Trophoblast cell (in vitro differentiated cells and primary cell): ENCODE measurements at regions not wholly inside any gene's neighbourhood (a gene's known extent, or its start where the extent isn't known, plus 50 kb on each side); places are given as distances from the start of the nearest gene placed in this dataset.
A peak's percentile ranks its signal among the peaks of the same experiment; 100 is the strongest.

Experiments
- DNase-seq, 2 donors: peaks; one replicate each; pipeline ENCODE4 v3.0.0-alpha.2; 2016
- H2AFZ ChIP-seq: 2 replicates; pipeline ENCODE4 v1.6.1; 2013; ENCODE audit warnings: low read length, moderate library complexity, mild to moderate bottlenecking; ENCODE audit not compliant: insufficient read depth, poor library complexity
- H2AK5ac ChIP-seq: 2 replicates; pipeline ENCODE4 v1.6.1; 2013; ENCODE audit warnings: mild to moderate bottlenecking, low read length
- H2BK120ac ChIP-seq: 2 replicates; pipeline ENCODE4 v1.6.1; 2013; ENCODE audit warnings: low read length, mild to moderate bottlenecking, moderate library complexity; ENCODE audit not compliant: insufficient read depth, poor library complexity
- H2BK12ac ChIP-seq: 2 replicates; pipeline ENCODE4 v1.6.1; 2013; ENCODE audit warnings: mild to moderate bottlenecking, low read length, moderate library complexity
- H2BK5ac ChIP-seq: 2 replicates; pipeline ENCODE4 v1.6.1; 2013; ENCODE audit warnings: low read length, low read depth, moderate library complexity, mild to moderate bottlenecking; ENCODE audit not compliant: poor library complexity
- H3K14ac ChIP-seq: 2 replicates; pipeline ENCODE4 v1.6.1; 2013; ENCODE audit warnings: mild to moderate bottlenecking, low read length
- H3K18ac ChIP-seq: 2 replicates; pipeline ENCODE4 v1.6.1; 2013; ENCODE audit warnings: mild to moderate bottlenecking, low read length
- H3K23ac ChIP-seq: 2 replicates; pipeline ENCODE4 v1.6.1; 2013; ENCODE audit warnings: low read length
- H3K27ac ChIP-seq: 2 replicates; pipeline ENCODE4 v1.5.1; 2013; ENCODE audit warnings: low read depth, mild to moderate bottlenecking, inconsistent platforms, low read length, moderate library complexity
- H3K27me3 ChIP-seq: 2 replicates; pipeline ENCODE4 v1.6.1; 2013; ENCODE audit warnings: inconsistent platforms, mild to moderate bottlenecking, low read length, moderate library complexity; ENCODE audit not compliant: insufficient read depth
- H3K36me3 ChIP-seq, 2 experiments: 1 replicate in 1 of 2; 2 replicates in 1 of 2; pipeline ENCODE4 v1.6.1; 2013; ENCODE audit warnings: low read length in 2 of 2, mild to moderate bottlenecking in 2 of 2, moderate library complexity in 1 of 2; ENCODE audit not compliant: insufficient read depth in 2 of 2, control insufficient read depth in 1 of 2
- H3K4ac ChIP-seq: 2 replicates; pipeline ENCODE4 v1.6.1; 2013; ENCODE audit warnings: low read depth, mild to moderate bottlenecking, low read length, moderate library complexity
- H3K4me1 ChIP-seq, 2 experiments: 1 replicate in 1 of 2; 2 replicates in 1 of 2; pipeline ENCODE4 v1.6.1; 2013; ENCODE audit warnings: low read length in 2 of 2, mild to moderate bottlenecking in 2 of 2, moderate library complexity in 1 of 2; ENCODE audit not compliant: insufficient read depth in 2 of 2, control insufficient read depth in 1 of 2
- H3K4me2 ChIP-seq: 2 replicates; pipeline ENCODE4 v1.6.1; 2013; ENCODE audit warnings: inconsistent platforms, mild to moderate bottlenecking, low read length, moderate library complexity
- H3K4me3 ChIP-seq: 2 replicates; pipeline ENCODE4 v1.5.1; 2013; ENCODE audit warnings: mild to moderate bottlenecking, low read depth, low read length, inconsistent platforms
- H3K79me1 ChIP-seq: one replicate; pipeline ENCODE4 v1.6.1; 2013; ENCODE audit warnings: low read length
- H3K79me2 ChIP-seq: 2 replicates; pipeline ENCODE4 v1.6.1; 2013; ENCODE audit warnings: low read length, mild to moderate bottlenecking; ENCODE audit not compliant: control insufficient read depth, insufficient read depth, poor library complexity
- H3K9ac ChIP-seq: 2 replicates; pipeline ENCODE4 v1.6.1; 2013; ENCODE audit warnings: mild to moderate bottlenecking, low read length
- H3K9me3 ChIP-seq: 2 replicates; pipeline ENCODE4 v1.6.1; 2013; ENCODE audit warnings: low read depth, mild to moderate bottlenecking, control low read depth, inconsistent platforms, low read length; ENCODE audit not compliant: insufficient read depth
- H4K12ac ChIP-seq: 2 replicates; pipeline ENCODE4 v1.6.1; 2013; ENCODE audit warnings: low read depth, mild to moderate bottlenecking, low read length, moderate library complexity
- H4K8ac ChIP-seq: 2 replicates; pipeline ENCODE4 v1.6.1; 2013; ENCODE audit warnings: low read depth, mild to moderate bottlenecking, low read length, moderate library complexity
- H4K91ac ChIP-seq: one replicate; pipeline ENCODE4 v1.6.1; 2013; ENCODE audit warnings: low read depth, mild to moderate bottlenecking, low read length, moderate library complexity
- WGBS: extraction: QIAGEN DNeasy Blood & Tissue Kit; methylation state at CpG from one replicate; pipeline ENCODE4 v1.1.7; 2013; ENCODE audit warnings: missing lambda C conversion rate; ENCODE audit not compliant: insufficient read length, insufficient coverage; ENCODE audit errors: extremely low coverage; 5-methylcytosine and 5-hydroxymethylcytosine counted together

DNA sequence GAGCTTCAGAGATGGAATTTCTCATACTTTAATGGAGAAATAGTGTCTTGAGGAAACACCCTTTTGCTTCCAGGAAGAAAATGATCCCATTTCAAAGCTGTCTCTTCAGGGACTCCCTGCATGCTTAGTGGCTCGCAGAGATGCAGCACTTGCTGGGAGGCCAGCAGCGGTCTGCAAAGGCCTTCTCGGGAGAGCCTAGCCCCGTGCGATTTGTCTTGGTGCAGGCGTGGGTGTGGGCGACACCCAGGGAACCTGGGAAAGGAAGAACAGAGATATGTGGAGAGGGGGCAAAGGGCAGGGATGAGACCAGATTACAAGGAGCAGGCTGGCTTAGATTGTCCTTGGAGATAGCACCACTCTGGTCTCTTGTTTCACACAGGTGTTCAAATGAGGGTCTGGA is 352.3 kb upstream of the PODXL start:
- WGBS, result no CpG with 5 or more reads among the region's 7 CpGs
- Histone ChIP-seq H4K91ac (no peak overlapping the region), H3K18ac (no peak overlapping the region)

GRCh38 chr7:131905471-131905973 is 349.1 kb upstream of the PODXL start:
- Histone ChIP-seq H3K9me3 (peaks cover 4% of the 10 kb centered on the region), H2AK5ac (no peak overlapping the region), H3K18ac (no peak overlapping the region), H3K9ac (no peak overlapping the region), H3K4me2 (no peak overlapping the region), H4K91ac (no peak overlapping the region), H3K23ac (no peak overlapping the region), H3K4me3 (no peak overlapping the region), H4K8ac (no peak overlapping the region), H4K12ac (no peak overlapping the region), H3K79me2 (no peaks in the 10 kb centered on the region), H2AFZ (no peak overlapping the region), H2BK5ac (no peak overlapping the region), H3K27me3 (no peaks in the 10 kb centered on the region), H3K27ac (no peak overlapping the region), H3K4me1 (no peaks in the 10 kb centered on the region), H2BK12ac (no peak overlapping the region), H2BK120ac (no peak overlapping the region), H3K4ac (no peak overlapping the region), H3K36me3 (no peaks in the 10 kb centered on the region), H3K14ac (no peak overlapping the region), H3K79me1 (no peaks in the 10 kb centered on the region)
- no peak for DNase-seq
- WGBS, result no CpG with 5 or more reads among the region's 3 CpGs

More for the DNA sequence above, 352.3 kb upstream of the PODXL start:
- H3K27me3 ChIP-seq, result no peaks in the 10 kb centered on the region
- H2AFZ ChIP-seq, result no peak overlapping the region
- no peak overlapping the region for H2BK5ac ChIP-seq
- H3K4me2 ChIP-seq, result peak overlapping the region; percentile 10
- no peak overlapping the region for H3K27ac ChIP-seq
- no peaks in the 10 kb centered on the region for H3K79me2 ChIP-seq
- no peak overlapping the region for H3K14ac ChIP-seq
- H2BK120ac ChIP-seq, result no peak overlapping the region
- no peak overlapping the region for H2AK5ac ChIP-seq
- H3K4ac ChIP-seq, result no peak overlapping the region
- H3K4me1 ChIP-seq, result no peaks in the 10 kb centered on the region
- no peak overlapping the region for H4K12ac ChIP-seq
- H3K23ac ChIP-seq, result no peak overlapping the region
- H4K8ac ChIP-seq, result no peak overlapping the region
- H3K4me3 ChIP-seq, result no peak overlapping the region
- H3K79me1 ChIP-seq, result no peaks in the 10 kb centered on the region
- H3K36me3 ChIP-seq, result no peaks in the 10 kb centered on the region
- peaks cover 4% of the 10 kb centered on the region for H3K9me3 ChIP-seq
- no peak overlapping the region for H3K9ac ChIP-seq
- H2BK12ac ChIP-seq, result no peak overlapping the region
- no peak for DNase-seq

DNA sequence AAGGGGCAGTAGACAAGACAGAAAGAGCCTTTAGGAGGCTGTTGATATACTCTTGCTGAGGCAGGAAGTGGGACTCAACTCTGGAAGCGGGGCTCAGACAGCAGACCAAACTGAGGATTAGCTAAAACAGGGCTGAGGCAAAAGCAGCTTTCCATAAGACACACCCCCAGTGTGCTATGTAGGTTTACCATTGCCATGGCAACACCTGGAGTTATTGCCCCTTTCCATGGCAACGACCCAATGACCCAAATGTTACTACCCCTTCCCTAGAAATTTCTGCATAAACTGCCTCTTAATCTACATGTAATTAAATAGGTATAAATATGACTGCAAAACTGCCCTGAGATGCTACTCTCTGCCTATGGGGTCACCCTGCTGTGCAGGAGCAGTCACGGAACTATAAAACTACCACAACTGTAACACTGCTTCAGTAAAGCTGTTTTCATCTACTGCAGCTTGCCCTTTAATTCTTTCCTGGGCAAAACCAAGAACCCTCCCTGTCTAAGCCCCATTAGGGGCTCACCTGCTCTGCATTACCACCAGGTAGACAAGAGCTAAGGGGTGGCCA is 348.4 kb upstream of the PODXL start:
- no peak overlapping the region for H2BK12ac ChIP-seq
- no peak for DNase-seq
- no CpG with 5 or more reads among the region's 3 CpGs for WGBS
- no peak overlapping the region for H4K8ac ChIP-seq
- H3K14ac ChIP-seq, result no peak overlapping the region
- H3K18ac ChIP-seq, result no peak overlapping the region
- H3K23ac ChIP-seq, result no peak overlapping the region
- no peaks in the 10 kb centered on the region for H3K4me1 ChIP-seq
- H3K27ac ChIP-seq, result no peak overlapping the region
- H4K91ac ChIP-seq, result no peak overlapping the region
- H2BK5ac ChIP-seq, result no peak overlapping the region
- no peaks in the 10 kb centered on the region for H3K79me1 ChIP-seq
- no peak overlapping the region for H3K4me2 ChIP-seq
- peaks cover 3% of the 10 kb centered on the region for H3K27me3 ChIP-seq
- no peak overlapping the region for H2AFZ ChIP-seq
- no peaks in the 10 kb centered on the region for H3K36me3 ChIP-seq
- H3K9me3 ChIP-seq, result peaks cover 2% of the 10 kb centered on the region
- no peak overlapping the region for H3K4me3 ChIP-seq
- no peak overlapping the region for H2BK120ac ChIP-seq
- no peak overlapping the region for H2AK5ac ChIP-seq
- no peak overlapping the region for H3K4ac ChIP-seq
- no peak overlapping the region for H4K12ac ChIP-seq
- no peak overlapping the region for H3K9ac ChIP-seq
- no peaks in the 10 kb centered on the region for H3K79me2 ChIP-seq

GRCh38 chr7:131903315-131903714 is 346.9 kb upstream of the PODXL start:
- WGBS, result no CpG with 5 or more reads among the region's 1 CpG
- Histone ChIP-seq H3K23ac (no peak overlapping the region), H3K18ac (no peak overlapping the region), H4K12ac (no peak overlapping the region), H2BK5ac (no peak overlapping the region), H3K36me3 (no peaks in the 10 kb centered on the region), H3K4me2 (no peak overlapping the region), H3K79me1 (no peaks in the 10 kb centered on the region), H3K79me2 (no peaks in the 10 kb centered on the region), H3K9ac (no peak overlapping the region), H3K14ac (no peak overlapping the region), H3K9me3 (no peaks in the 10 kb centered on the region), H4K8ac (no peak overlapping the region), H3K27me3 (peaks cover 3% of the 10 kb centered on the region), H2AFZ (no peak overlapping the region), H2BK120ac (no peak overlapping the region), H2BK12ac (no peak overlapping the region), H2AK5ac (no peak overlapping the region), H4K91ac (no peak overlapping the region), H3K4ac (no peak overlapping the region), H3K4me3 (no peak overlapping the region), H3K4me1 (no peaks in the 10 kb centered on the region), H3K27ac (no peak overlapping the region)
- no peak for DNase-seq
